ENCODE measurements at regions not wholly inside any gene's neighbourhood (a gene's known extent, or its start where the extent isn't known, plus 50 kb on each side); places are given as distances from the start of the nearest gene placed in this dataset.

GRCh38 chr13:24042710-24043440 lies 117.6 kb upstream of the SPATA13 start:
- no peak overlapping the region for H3K4me3 ChIP-seq (ENCODE audit: low read depth, low read length)
- TF ChIP-seq CTCF (IDR thresholded peaks at IDR 0.05; ENCODE audit: low read depth, low read length, missing control alignments) = no peak
- DNase-seq (ENCODE audit: low read depth) = no peak

GRCh38 chr13:24043590-24044350 lies 116.8 kb upstream of the SPATA13 start:
- H3K4me3 ChIP-seq (ENCODE audit: low read depth, low read length) = no peak overlapping the region
- DNase-seq (ENCODE audit: low read depth) = no peak
- no peak for TF ChIP-seq CTCF (IDR thresholded peaks at IDR 0.05; ENCODE audit: low read depth, low read length, missing control alignments)

DNA sequence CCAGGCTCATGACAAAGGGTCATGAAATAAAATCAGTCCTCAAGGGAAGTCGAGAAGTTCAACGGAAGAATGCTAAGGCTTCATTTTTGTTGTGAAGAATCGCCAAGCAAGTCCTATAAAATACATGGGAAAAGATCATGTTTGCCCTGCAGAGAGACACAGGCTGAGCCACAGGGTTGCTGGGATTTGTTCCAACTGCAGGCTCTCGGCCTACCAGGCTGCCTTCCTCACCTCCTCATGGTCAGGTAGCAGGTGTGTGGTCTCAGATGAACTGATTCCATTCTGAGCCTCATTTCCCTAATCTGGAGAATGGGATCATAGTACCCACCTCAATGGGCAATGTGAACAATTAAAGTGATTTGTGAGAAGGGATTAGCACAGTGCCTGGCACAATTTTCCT lies 114.9 kb upstream of the SPATA13 start:
- no peak for TF ChIP-seq CTCF (IDR thresholded peaks at IDR 0.05; ENCODE audit: low read depth, low read length, missing control alignments)

GRCh38 chr13:24050292-24050711 lies 110.2 kb upstream of the SPATA13 start:
- H3K4me3 ChIP-seq (ENCODE audit: low read depth, low read length) = no peak overlapping the region
- TF ChIP-seq CTCF (IDR thresholded peaks at IDR 0.05; ENCODE audit: low read depth, low read length, missing control alignments) = no peak
- no peak for DNase-seq (ENCODE audit: low read depth)

More for the DNA sequence above, 114.9 kb upstream of the SPATA13 start:
- H3K4me3 ChIP-seq (ENCODE audit: low read depth, low read length) = no peak overlapping the region
- DNase-seq (ENCODE audit: low read depth) = no peak

- H3K4me3 ChIP-seq (ENCODE audit: low read depth, low read length) = no peak overlapping the region
- TF ChIP-seq CTCF (IDR thresholded peaks at IDR 0.05; ENCODE audit: low read depth, low read length, missing control alignments) = no peak
- no peak for DNase-seq (ENCODE audit: low read depth)
Observed at GRCh38 chr13:24050796-24051715, 109.5 kb upstream of the SPATA13 start.

DNA sequence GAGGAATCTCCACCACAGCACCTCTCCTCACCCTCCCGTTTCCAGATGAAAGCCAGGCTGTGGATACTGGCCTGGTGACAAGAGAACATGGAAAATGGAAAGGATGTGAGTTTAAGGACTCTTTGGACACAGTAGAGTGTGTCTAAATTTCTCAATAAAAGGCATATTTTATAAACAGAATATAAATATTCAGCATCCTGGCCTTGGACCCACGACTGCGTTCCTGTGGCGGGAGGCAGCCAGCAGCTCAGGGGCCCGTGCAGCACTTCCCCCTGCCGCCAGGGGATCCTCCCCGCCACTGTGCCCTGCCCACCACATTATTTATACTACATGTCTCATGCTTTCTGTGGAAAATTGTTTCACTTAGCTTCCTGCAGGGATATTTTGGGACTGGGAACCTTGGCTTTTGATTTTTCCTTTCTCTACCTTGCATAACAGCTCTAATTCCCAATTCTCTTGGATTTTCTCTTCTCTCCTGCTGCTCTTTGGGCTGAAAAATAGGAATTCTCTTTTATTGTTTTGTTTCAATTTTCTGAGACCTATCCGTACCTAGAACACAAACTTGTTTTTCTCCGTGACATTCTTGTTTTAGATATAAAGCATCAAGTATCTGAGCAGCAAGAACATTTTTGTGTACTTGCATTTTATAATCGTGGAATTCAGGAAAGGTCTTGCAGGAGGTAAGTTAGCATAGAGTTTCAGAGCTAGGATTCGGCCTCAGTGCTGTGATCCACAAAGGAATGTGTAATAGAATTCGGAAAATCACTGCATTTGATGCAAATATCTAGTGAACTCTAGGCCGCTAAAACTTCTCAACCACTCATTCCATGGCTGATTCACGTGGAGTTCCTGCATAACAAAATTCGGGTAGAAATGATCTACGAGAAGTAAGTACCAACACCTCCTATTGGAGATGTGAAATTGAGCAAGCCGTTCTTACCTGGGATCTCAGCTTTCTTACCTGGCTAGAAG lies 107.7 kb upstream of the SPATA13 start:
- TF ChIP-seq CTCF (IDR thresholded peaks at IDR 0.05; ENCODE audit: low read depth, low read length, missing control alignments) = no peak
- no peak for DNase-seq (ENCODE audit: low read depth)
- H3K4me3 ChIP-seq (ENCODE audit: low read depth, low read length) = no peak overlapping the region

All from GM12864 (cell line).